Nucleus accumbens (tissue), 56 donors: ENCODE measurements at regions not wholly inside any gene's neighbourhood (a gene's known extent, or its start where the extent isn't known, plus 50 kb on each side); places are given as distances from the start of the nearest gene placed in this dataset.
A peak's percentile ranks its signal among the peaks of the same experiment; 100 is the strongest.
"Not testable (repeated sequence)": the region's sequence is repeated elsewhere in the genome, so short reads cannot be mapped to it uniquely, and the experiment has no call there.

Source experiments
- DNase-seq, 56 donors: peaks; one replicate each; lab custom pipeline; 2025; lab: John Stamatoyannopoulos, UW

DNA sequence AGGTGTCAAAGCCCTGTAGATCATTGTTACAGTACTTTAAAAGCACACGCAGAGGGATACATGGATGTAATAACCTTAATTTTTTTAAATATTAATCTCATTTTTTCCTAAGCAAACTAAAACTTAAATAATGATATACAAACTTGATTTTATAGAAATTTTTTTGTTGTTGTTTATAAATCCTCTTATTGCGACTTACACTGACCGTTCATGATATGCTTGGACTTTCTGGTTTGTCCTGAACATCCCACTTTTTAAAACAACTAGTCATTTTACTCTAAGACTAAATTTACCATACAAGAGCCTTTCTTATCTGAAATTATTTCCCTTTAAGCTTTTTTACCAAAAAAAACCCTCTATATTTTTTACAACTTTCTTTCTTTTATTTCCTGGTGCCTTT, 2106.0 kb downstream of the PCDH7 start:
- DNase-seq: no peak

DNA sequence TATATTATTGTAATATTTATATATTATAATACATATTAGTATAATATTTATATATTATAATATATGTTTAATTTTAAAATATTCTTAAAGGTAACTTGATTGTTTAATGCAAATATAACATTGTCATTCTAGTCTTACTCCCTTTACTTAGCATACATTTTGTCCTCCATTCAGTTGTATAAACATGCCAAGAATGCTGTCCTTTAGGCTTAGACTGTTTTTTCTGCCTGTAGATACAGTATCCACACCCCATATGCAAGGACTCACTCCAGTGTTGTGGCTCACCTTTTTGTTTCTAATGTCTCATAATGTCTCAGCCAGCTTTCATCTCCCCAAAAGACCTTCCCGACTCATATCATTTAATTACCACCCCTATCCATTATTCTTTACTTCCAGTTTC, 2110.0 kb downstream of the PCDH7 start:
- DNase-seq: no peak

DNA sequence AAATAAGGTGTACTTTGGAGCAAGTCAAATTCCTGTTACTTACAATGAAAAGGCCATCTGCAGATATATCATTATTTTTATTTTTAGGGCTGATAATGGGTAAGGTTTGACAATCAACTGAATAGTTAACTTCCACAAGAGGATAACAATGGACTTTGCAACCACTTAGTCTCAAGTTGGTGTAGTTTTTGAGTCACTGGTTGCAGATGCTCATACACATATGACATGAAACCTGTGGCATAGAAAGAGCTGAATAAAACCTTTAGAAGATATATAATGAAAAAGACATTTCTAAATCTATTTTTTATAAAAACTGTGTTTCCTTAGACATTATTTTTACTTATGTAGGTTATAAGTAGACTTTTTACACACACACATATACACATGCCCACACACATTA, 2110.9 kb downstream of the PCDH7 start:
- DNase-seq: no peak

- DNase-seq: no peak
Observed at GRCh38 chr4:32840461-32841189, 2120.5 kb downstream of the PCDH7 start.

DNA sequence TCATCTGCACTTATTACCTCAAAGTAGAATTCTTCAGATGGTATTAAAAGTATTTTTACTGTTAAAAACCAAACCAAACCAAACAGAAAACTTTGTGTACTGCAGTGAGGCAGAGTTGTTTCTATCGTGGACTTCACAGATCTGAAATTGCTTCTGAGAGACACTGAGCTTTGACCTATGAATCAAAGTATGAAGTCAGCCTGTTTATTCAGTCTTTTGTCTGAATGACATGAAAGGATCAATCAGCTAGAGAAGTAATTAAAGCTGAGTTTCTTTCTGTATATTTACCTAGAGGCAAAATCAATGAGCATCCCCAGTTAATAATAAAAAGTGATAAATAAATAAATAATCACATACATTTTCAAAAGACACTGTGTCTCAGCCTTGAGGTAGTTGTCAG, 2121.0 kb downstream of the PCDH7 start:
- DNase-seq: no peak

GRCh38 chr4:32847461-32847860, 2127.3 kb downstream of the PCDH7 start:
- no peak for DNase-seq

GRCh38 chr4:32855622-32856021, 2135.5 kb downstream of the PCDH7 start:
- DNase-seq: no peak

- no peak for DNase-seq
Observed at GRCh38 chr4:32858361-32858760, 2138.2 kb downstream of the PCDH7 start.

- peak in 1 of 56 donors; percentile 0 for DNase-seq
Observed at GRCh38 chr4:32858971-32859370, 2138.8 kb downstream of the PCDH7 start.

DNA sequence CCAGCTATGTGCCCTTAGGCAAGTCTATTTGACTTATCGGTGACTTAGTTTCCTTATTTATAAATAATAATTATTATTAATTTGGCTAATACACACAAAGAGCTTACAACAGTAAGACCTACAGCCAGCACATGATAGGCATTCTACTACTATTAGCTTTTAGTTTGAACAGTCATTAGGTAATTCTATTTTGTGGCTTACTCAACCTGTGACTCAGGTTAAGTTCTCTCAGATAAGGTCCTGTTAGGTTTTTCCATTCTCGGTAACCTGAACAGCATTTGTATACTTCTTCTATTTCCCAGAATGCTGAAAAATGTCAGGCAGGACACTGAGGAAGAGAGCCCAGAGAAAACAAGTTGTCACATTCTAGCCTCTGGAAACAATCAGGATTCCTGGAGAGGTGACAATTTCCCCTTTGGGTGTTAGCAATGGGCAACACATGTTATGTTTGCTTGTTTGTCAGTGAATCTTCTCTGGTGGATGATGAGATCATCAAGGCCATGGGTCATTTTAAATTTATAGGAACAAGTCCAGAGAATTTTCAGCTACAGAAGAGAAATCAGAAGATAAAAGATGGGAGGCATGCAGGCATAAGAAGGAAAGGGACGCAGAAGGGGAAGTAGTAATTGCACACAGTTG, 2144.7 kb downstream of the PCDH7 start:
- no peak for DNase-seq

DNA sequence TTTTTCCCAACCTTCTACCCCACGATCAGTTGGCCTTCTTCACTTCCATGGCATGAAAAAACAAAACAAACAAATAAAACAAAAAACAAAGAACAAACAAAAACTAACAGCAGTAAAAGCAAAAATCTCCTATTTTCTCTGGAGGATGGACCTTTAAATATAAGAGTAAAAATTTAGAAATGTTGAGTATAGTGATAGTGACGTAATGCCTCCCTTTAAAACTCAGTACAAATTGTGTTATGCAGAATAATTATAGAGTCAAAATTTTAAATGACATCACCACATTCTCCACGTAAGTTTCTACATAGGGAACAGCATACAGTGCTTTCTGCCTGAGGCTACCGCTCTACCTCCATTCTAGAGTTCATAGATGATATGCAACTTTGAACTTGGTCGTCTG, 2156.4 kb downstream of the PCDH7 start:
- no peak for DNase-seq

DNA sequence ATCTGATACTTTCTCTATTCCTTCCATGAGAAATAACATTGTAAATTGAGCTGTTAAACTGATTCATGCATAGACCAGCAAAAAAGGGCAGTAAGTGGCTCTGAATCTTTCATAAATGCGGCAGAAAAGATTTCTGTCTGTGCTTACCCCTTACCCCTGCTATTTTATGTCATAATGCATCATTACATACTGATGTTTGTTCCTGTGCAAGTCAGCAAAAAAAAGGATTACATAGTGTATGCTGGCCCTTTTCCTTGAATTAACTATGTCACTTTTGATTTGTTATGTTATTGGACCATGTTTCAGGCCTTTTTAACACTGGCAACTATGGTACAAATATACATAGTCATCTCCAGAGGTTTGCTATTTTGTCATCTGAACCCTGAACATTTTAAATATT, 2159.7 kb downstream of the PCDH7 start:
- DNase-seq: no peak

DNA sequence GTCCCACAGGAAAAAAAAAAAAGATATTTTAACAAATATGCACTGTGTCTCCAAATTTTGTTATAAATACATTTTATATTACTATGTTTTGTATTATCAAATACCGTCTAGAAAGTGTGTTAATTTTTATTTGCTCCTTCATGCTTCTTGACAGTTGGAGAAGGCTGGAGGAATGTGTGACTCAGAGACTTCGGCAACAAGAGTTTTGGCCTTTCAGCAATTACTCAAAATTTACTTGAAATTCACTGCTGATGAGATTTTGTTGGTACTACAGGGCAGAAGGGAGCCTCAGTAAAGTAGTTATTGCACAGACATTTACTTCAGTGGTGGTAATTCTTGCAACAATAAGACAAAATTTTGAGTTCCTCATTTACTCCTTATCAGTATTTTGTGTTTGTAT, 2164.0 kb downstream of the PCDH7 start:
- DNase-seq: no peak

- DNase-seq: no peak
Observed at GRCh38 chr4:32890398-32890797, 2170.2 kb downstream of the PCDH7 start.

DNA sequence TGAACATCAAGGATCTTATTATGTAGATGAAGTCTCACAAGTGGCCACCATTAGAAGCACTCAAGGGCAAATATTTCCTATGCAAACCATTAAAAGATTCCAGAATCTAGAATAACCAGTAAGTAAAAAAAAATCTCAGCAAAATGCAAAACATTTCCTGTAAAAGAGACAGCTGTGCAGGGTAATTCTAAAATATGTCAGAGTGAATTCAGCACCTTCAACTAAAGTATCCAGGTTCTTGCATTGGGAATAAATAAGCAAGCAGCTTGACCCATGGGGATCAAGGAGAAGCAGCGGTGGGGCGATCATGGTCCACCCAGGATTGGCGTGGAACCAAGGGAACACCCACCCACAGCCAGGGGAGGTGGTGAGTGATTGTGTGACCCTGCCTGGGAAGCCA, 2188.9 kb downstream of the PCDH7 start:
- DNase-seq: no peak

DNA sequence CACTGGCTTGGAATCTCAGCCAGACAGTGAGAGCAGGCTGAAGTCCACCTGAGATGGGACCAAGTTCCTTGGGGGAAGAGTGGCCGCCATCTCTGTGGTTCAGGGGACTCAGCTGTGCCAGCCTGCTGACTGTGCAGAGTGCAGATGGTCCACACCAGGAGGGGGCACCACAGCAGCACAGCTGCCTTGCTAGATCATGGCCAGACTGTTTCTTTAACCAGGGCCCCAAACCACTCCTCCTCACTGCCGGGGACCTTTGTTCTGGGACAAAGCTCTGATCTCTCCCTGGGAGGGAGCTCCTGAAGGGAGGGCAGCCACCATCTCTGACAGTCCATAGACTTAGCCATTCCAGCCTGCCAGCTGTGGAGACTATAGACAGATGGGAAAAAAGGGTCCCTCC, 2189.6 kb downstream of the PCDH7 start:
- DNase-seq: no peak

DNA sequence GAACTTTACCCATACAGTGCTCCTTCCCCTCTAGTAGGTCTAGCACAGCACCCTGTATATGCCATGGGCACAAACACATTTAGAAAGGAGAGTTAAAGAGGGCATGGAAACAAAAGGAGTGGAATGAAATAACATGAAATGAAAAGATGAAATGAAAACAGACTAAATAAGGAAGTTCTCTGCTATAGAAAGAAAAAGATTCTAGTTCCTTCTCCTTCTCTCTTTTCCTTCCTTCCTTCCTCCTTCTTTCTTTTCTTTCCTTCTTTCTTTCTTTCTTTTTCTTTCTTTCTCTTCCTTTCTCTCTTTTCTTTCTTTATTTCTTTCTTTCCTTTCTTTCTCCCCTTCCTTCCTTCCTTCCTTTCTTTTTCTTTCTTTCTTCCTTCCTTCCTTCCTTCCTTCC, 2197.4 kb downstream of the PCDH7 start:
- DNase-seq: no peak

GRCh38 chr4:32929796-32930699, 2209.9 kb downstream of the PCDH7 start:
- DNase-seq: no peak

DNA sequence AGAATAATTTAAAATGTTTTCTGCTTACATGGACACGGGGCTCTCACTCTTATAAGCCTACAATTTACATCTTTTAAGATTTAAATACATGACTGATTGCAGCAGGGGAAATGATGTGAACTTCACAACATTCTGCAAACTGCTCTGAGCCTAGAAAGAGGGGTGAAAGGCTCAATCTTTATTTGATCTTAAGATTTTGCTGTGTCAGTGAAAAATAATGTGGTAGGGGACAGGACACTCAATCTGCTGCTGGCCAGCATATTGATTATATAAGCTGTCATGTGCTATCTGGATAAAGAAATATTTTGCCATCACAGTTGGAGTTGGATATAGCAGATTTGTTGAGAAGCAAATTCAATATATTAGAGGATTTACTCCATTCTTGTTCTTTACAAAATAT, 2210.5 kb downstream of the PCDH7 start:
- DNase-seq: no peak

DNA sequence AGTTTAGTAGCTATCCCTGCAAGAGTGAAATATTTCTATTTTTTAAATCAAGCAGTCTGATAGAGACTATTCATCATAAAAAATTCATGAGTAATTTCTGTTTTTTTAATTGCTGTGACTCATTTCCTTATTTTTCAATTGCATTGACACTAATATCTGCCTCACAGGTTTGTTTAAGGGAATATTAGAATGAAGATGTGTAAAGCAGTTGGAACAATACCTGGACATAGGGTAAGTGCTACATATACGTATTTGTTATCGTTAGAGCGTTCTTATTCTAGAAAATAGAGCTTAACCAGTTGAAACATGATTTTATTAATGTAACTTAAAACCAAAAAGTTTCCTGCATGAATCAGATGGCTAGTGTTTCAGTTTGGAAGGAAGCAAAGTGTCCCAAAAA, 2211.3 kb downstream of the PCDH7 start:
- no peak for DNase-seq

DNA sequence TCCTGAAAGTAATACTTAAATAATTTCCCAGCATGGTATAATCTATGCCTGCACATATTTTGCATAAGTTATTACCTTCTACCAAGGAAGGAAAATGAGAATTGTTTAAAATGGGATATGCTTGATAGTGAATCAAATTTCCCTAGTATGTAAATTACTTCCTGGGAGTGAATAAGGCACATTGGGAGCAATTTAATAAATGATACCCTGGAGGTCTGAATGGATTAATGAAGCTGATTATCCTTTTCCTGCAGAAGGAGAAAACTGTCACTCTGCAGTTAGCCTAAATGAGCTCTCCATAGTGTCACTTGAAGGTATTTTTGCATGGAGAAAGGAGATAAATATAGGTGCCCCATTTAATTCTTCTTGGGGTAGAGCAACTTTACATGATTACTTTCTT, 2212.0 kb downstream of the PCDH7 start:
- no peak for DNase-seq

GRCh38 chr4:32939222-32939621, 2219.1 kb downstream of the PCDH7 start:
- DNase-seq: not testable (repeated sequence)
